ENCODE measurements at regions not wholly inside any gene's neighbourhood (a gene's known extent, or its start where the extent isn't known, plus 50 kb on each side); places are given as distances from the start of the nearest gene placed in this dataset.

GRCh38 chr6:21931641-21932335 is 338.2 kb downstream of the SOX4 start:
- TF ChIP-seq POLR2A (IDR thresholded peaks at IDR 0.05): no peak
- no peak for TF ChIP-seq CTCF (IDR thresholded peaks at IDR 0.05)

Measured in heart left ventricle (tissue), 13 donors.